ENCODE measurements at regions not wholly inside any gene's neighbourhood (a gene's known extent, or its start where the extent isn't known, plus 50 kb on each side); places are given as distances from the start of the nearest gene placed in this dataset.

- Histone ChIP-seq H3K9me3 (ENCODE audit: control insufficient read depth, low read depth, low read length) (no peaks in the 10 kb centered on the region), H3K4ac (ENCODE audit: low read depth, low read length) (no peak overlapping the region), H3K27me3 (ENCODE audit: insufficient read depth, low read length) (no peaks in the 10 kb centered on the region), H4K8ac (replicated peaks; ENCODE audit: insufficient read length, low read depth, low read length) (no peak overlapping the region), H3K27ac (ENCODE audit: insufficient read length, low read depth, low read length) (no peak overlapping the region), H2BK15ac (ENCODE audit: low read depth, low read length) (no peak overlapping the region), H4K20me1 (ENCODE audit: control insufficient read depth, insufficient read depth, insufficient read length) (no peaks in the 10 kb centered on the region), H2AK5ac (ENCODE audit: insufficient read length, low read length) (no peak overlapping the region), H3T11ph (ENCODE audit: low read length) (no peak overlapping the region), H3K18ac (ENCODE audit: insufficient read length, low read depth, low read length) (no peak overlapping the region), H3K9ac (ENCODE audit: extremely low read depth, insufficient read length, low read length) (no peak overlapping the region), H3K4me1 (ENCODE audit: insufficient read depth, low read length) (no peaks in the 10 kb centered on the region), H3K14ac (ENCODE audit: insufficient read depth, low read length) (no peak overlapping the region), H4K5ac (ENCODE audit: insufficient read length, low read depth, low read length) (no peak overlapping the region), H3K4me2 (ENCODE audit: insufficient read depth, insufficient read length, low read length) (no peak overlapping the region), H3K23ac (ENCODE audit: insufficient read length, low read depth, low read length) (no peak overlapping the region), H3K23me2 (ENCODE audit: insufficient read length, low read depth, low read length, poor library complexity, severe bottlenecking) (no peaks in the 10 kb centered on the region), H2BK12ac (ENCODE audit: insufficient read length, low read depth, low read length) (no peak overlapping the region), H2BK5ac (ENCODE audit: insufficient read length, low read length) (no peak overlapping the region), H4K91ac (ENCODE audit: insufficient read length, low read depth, low read length) (no peak overlapping the region), H2BK20ac (ENCODE audit: low read depth, low read length, poor library complexity, severe bottlenecking) (no peak overlapping the region), H3K79me2 (ENCODE audit: insufficient read depth, low read length) (no peaks in the 10 kb centered on the region), H2BK120ac (ENCODE audit: low read depth, low read length, poor library complexity, severe bottlenecking) (no peak overlapping the region), H3K79me1 (ENCODE audit: insufficient read depth, low read depth, low read length, poor library complexity, severe bottlenecking) (no peaks in the 10 kb centered on the region), H2AFZ (ENCODE audit: low read length) (no peak overlapping the region), H3K56ac (ENCODE audit: insufficient read length, low read depth, low read length) (no peak overlapping the region)
- no peak overlapping the region for H3K4me3 Mint-ChIP-seq
- no peaks in the 10 kb centered on the region for H3K9me3 Mint-ChIP-seq
- no peaks in the 10 kb centered on the region for H3K36me3 Mint-ChIP-seq (ENCODE audit: insufficient read depth in 1 of 3, low read depth in 3 of 3)
- WGBS (ENCODE audit: extremely low coverage, insufficient read length, low lambda C conversion rate), result no CpG with 5 or more reads among the region's 2 CpGs
- H3K27me3 Mint-ChIP-seq (ENCODE audit: low read depth), result peaks cover 16% of the 10 kb centered on the region
- no peak for DNase-seq
- TF ChIP-seq CTCF (conservative IDR thresholded peaks at IDR 0.05), result no peak
- H3K4me1 Mint-ChIP-seq, result 0 out of 4 replicates have a peak, but pooled peaks cover 0 to 2% of the 10 kb centered on the region in 2 experiments
- H3K27ac Mint-ChIP-seq, result no peak overlapping the region
Measured at GRCh38 chr17:5638596-5638995, 54.3 kb upstream of the NLRP1 start.
